CD14-positive monocyte (primary cell): ENCODE measurements at regions not wholly inside any gene's neighbourhood (a gene's known extent, or its start where the extent isn't known, plus 50 kb on each side); places are given as distances from the start of the nearest gene placed in this dataset.

Source experiments
- DNase-seq, 3 donors: peaks; one replicate each; pipeline ENCODE4 v3.0.0-alpha.2; 2011 to 2022
- H2AFZ ChIP-seq: 2 replicates; pipeline ENCODE4 v1.6.0; 2012; ENCODE audit warnings: mild to moderate bottlenecking, low read depth, low read length, inconsistent platforms; ENCODE audit not compliant: insufficient read depth, poor library complexity, severe bottlenecking
- H3K27ac ChIP-seq, 2 donors: 1 replicate in 1 of 2; 2 replicates in 1 of 2; pipeline ENCODE4 v1.5.1; 2012 to 2013; ENCODE audit warnings: low read length in 2 of 2, control low read depth in 1 of 2, inconsistent platforms in 1 of 2, low read depth in 1 of 2, mild to moderate bottlenecking in 1 of 2
- H3K27me3 ChIP-seq, 2 donors: one replicate each; pipeline versions ENCODE4 v1.6.0 to v1.6.1; 2011 to 2013; ENCODE audit warnings: low read length in 2 of 2; ENCODE audit not compliant: control insufficient read depth in 2 of 2, insufficient read depth in 2 of 2
- H3K36me3 ChIP-seq, 2 donors: replicated peaks in 1 of 2; 1 replicate in 1 of 2; 2 replicates in 1 of 2; pipeline versions ENCODE4 v1.5.1 to v1.6.1; 2012 to 2013; ENCODE audit warnings: low read length in 2 of 2, control low read depth in 1 of 2, inconsistent platforms in 1 of 2, mild to moderate bottlenecking in 1 of 2; ENCODE audit not compliant: insufficient read depth in 2 of 2, control insufficient read depth in 1 of 2
- H3K4me1 ChIP-seq, 2 donors: 1 replicate in 1 of 2; 2 replicates in 1 of 2; pipeline versions ENCODE4 v1.5.1 to v1.6.1; 2012 to 2013; ENCODE audit warnings: low read length in 2 of 2, control low read depth in 1 of 2, inconsistent platforms in 1 of 2, mild to moderate bottlenecking in 1 of 2, moderate library complexity in 1 of 2; ENCODE audit not compliant: insufficient read depth in 2 of 2, control insufficient read depth in 1 of 2
- H3K4me2 ChIP-seq: replicated peaks from 2 replicates; pipeline ENCODE3; 2012; ENCODE audit warnings: low read length, moderate library complexity, mild to moderate bottlenecking; ENCODE audit not compliant: poor library complexity, severe bottlenecking; ENCODE audit errors: extremely low read depth
- H3K4me3 ChIP-seq, 3 experiments: fragments of 200-600 bp in 1 of 3; sonication (generic) in 1 of 3; replicated peaks in 1 of 3; 1 replicate in 2 of 3; 2 replicates in 1 of 3; pipeline ENCODE4 v1.5.1; 2011 to 2013; ENCODE audit warnings: low read length in 3 of 3, mild to moderate bottlenecking in 3 of 3, control low read depth in 2 of 3, low read depth in 2 of 3, inconsistent platforms in 1 of 3, moderate library complexity in 1 of 3
- H3K79me2 ChIP-seq: 2 replicates; pipeline ENCODE4 v1.6.0; 2012; ENCODE audit warnings: mild to moderate bottlenecking, control low read depth, inconsistent platforms, low read length, moderate library complexity; ENCODE audit not compliant: insufficient read depth
- H3K9ac ChIP-seq: 2 replicates; pipeline ENCODE4 v1.6.0; 2017; ENCODE audit warnings: low read length, mild to moderate bottlenecking; ENCODE audit not compliant: insufficient read depth, poor library complexity, severe bottlenecking
- H3K9me3 ChIP-seq, 2 donors: replicated peaks in 1 of 2; 1 replicate in 1 of 2; 2 replicates in 1 of 2; pipeline versions ENCODE4 v1.5.1 to v1.6.1; 2012 to 2013; ENCODE audit warnings: low read length in 2 of 2, control low read depth in 1 of 2; ENCODE audit not compliant: control insufficient read depth in 1 of 2, insufficient read depth in 1 of 2
- H4K20me1 ChIP-seq: 2 replicates; pipeline ENCODE4 v1.6.0; 2012; ENCODE audit warnings: mild to moderate bottlenecking, low read length, control low read depth, moderate library complexity; ENCODE audit not compliant: insufficient read depth
- H3K27ac Mint-ChIP-seq, 7 donors: one replicate each; pipeline ENCODE4 v1.8.0; 2020; ENCODE audit warnings: mild to moderate bottlenecking in 7 of 7, mixed read lengths in 7 of 7, moderate library complexity in 6 of 7, inconsistent platforms in 2 of 7
- H3K27me3 Mint-ChIP-seq, 3 donors: one replicate each; pipeline ENCODE4 v1.8.0; 2021 to 2022; ENCODE audit warnings: low read depth in 3 of 3, mild to moderate bottlenecking in 3 of 3, mixed read lengths in 3 of 3, moderate library complexity in 3 of 3, inconsistent platforms in 1 of 3
- H3K36me3 Mint-ChIP-seq, 2 donors: one replicate each; pipeline ENCODE4 v1.8.0; 2020; ENCODE audit warnings: mixed read lengths in 2 of 2, inconsistent platforms in 1 of 2, mild to moderate bottlenecking in 1 of 2
- H3K4me1 Mint-ChIP-seq: one replicate; pipeline ENCODE4 v1.8.0; 2020; ENCODE audit warnings: mild to moderate bottlenecking, mixed read lengths
- H3K4me3 Mint-ChIP-seq, 2 donors: one replicate each; pipeline ENCODE4 v1.8.0; 2020; ENCODE audit warnings: mild to moderate bottlenecking in 2 of 2, mixed read lengths in 2 of 2, moderate library complexity in 1 of 2
- H3K9me3 Mint-ChIP-seq, 7 donors: one replicate each; pipeline ENCODE4 v1.8.0; 2020 to 2022; ENCODE audit warnings: mixed read lengths in 7 of 7, mild to moderate bottlenecking in 6 of 7, moderate library complexity in 6 of 7, inconsistent platforms in 2 of 7
- CTCF ChIP-seq: fragments of 200-600 bp; IDR thresholded peaks from one replicate; pipeline ENCODE4 v1.8.0; 2022; ENCODE audit warnings: antibody characterized with exemption, mild to moderate bottlenecking
- WGBS: methylation state at CpG from one replicate; pipeline ENCODE4 v1.1.5; 2013; ENCODE audit warnings: missing lambda C conversion rate; ENCODE audit not compliant: insufficient coverage; 5-methylcytosine and 5-hydroxymethylcytosine counted together
- intact Hi-C, 2 donors: fragments of 100-400 bp; cut with micrococcal nuclease; formaldehyde crosslinking; loops; one replicate each; pipeline versions ENCODE4 v1.15.0 to v1.15.1; 2023

GRCh38 chr2:2557475-2557874 lies 226.4 kb upstream of the MYT1L start:
- no peak for DNase-seq
- H3K27ac Mint-ChIP-seq: no peak overlapping the region
- WGBS: 88% methylated on average over 3 of the region's 5 CpGs

GRCh38 chr2:2550856-2551255 lies 219.8 kb upstream of the MYT1L start:
- no peak overlapping the region for H3K27ac Mint-ChIP-seq
- no peak for TF ChIP-seq CTCF
- DNase-seq: no peak
- intact Hi-C loops: no loop called here
- Histone ChIP-seq H3K27me3 (no peaks in the 10 kb centered on the region), H3K4me3 (no peak overlapping the region), H3K4me1 (no peaks in the 10 kb centered on the region), H3K9ac (no peak overlapping the region), H3K4me2 (no peak overlapping the region), H3K36me3 (no peaks in the 10 kb centered on the region), H3K79me2 (no peaks in the 10 kb centered on the region), H4K20me1 (no peaks in the 10 kb centered on the region), H2AFZ (no peak overlapping the region), H3K9me3 (peaks cover 15 to 17% of the 10 kb centered on the region in 2 donors), H3K27ac (no peak overlapping the region)
- no peaks in the 10 kb centered on the region for H3K4me1 Mint-ChIP-seq
- no peak overlapping the region for H3K4me3 Mint-ChIP-seq
- peaks cover 0 to 3% (median 2%) of the 10 kb centered on the region in 3 donors for H3K27me3 Mint-ChIP-seq
- 62% methylated on average over 2 of the region's 3 CpGs for WGBS
- H3K9me3 Mint-ChIP-seq: peaks cover 4 to 23% (median 11%) of the 10 kb centered on the region in 7 donors
- H3K36me3 Mint-ChIP-seq: no peaks in the 10 kb centered on the region

More at GRCh38 chr2:2557475-2557874, 226.4 kb upstream of the MYT1L start:
- Mint-ChIP-seq H3K4me3 (no peak overlapping the region), H3K27me3 (peaks cover 0 to 3% (median 1%) of the 10 kb centered on the region in 3 donors), H3K36me3 (no peaks in the 10 kb centered on the region), H3K9me3 (peaks cover 0 to 12% (median 5%) of the 10 kb centered on the region in 7 donors), H3K4me1 (no peaks in the 10 kb centered on the region)
- Histone ChIP-seq H3K36me3 (no peaks in the 10 kb centered on the region), H3K4me1 (no peaks in the 10 kb centered on the region), H3K4me3 (no peak overlapping the region), H3K9ac (no peak overlapping the region), H3K27ac (no peak overlapping the region), H3K9me3 (peaks cover 5 to 7% of the 10 kb centered on the region in 2 donors), H3K79me2 (no peaks in the 10 kb centered on the region), H3K27me3 (no peaks in the 10 kb centered on the region), H4K20me1 (no peaks in the 10 kb centered on the region), H2AFZ (no peak overlapping the region), H3K4me2 (no peak overlapping the region)
- intact Hi-C loops: no loop called here
- TF ChIP-seq CTCF: no peak
